Astrocyte (in vitro differentiated cells and primary cell): ENCODE measurements at regions not wholly inside any gene's neighbourhood (a gene's known extent, or its start where the extent isn't known, plus 50 kb on each side); places are given as distances from the start of the nearest gene placed in this dataset.

Experiments used
- DNase-seq: peaks from one replicate; pipeline ENCODE4 v3.0.0-alpha.2; 2010; ENCODE audit warnings: low read depth
- FAIRE-seq: peaks from 2 replicates; lab custom pipeline; 2011; peaks lifted over from hg19 to GRCh38; lab: Jason Lieb, UNC
- H2AFZ ChIP-seq: 2 replicates; pipeline ENCODE4 v1.6.0; 2012; ENCODE audit warnings: low read depth, low read length, inconsistent platforms
- H3K27ac ChIP-seq: 2 replicates; pipeline ENCODE4 v1.5.1; 2011; ENCODE audit warnings: low read depth, low read length, inconsistent platforms
- H3K27me3 ChIP-seq: 2 replicates; pipeline ENCODE4 v1.6.0; 2011; ENCODE audit warnings: low read length, inconsistent platforms; ENCODE audit not compliant: insufficient read depth
- H3K36me3 ChIP-seq: 2 replicates; pipeline ENCODE4 v1.5.1; 2011; ENCODE audit warnings: low read length, inconsistent platforms; ENCODE audit not compliant: insufficient read depth
- H3K4me1 ChIP-seq: 2 replicates; pipeline ENCODE4 v1.5.1; 2011; ENCODE audit warnings: low read length, inconsistent platforms; ENCODE audit not compliant: insufficient read depth
- H3K4me2 ChIP-seq: 2 replicates; pipeline ENCODE4 v1.6.0; 2012; ENCODE audit warnings: low read length, inconsistent platforms
- H3K4me3 ChIP-seq: 2 replicates; pipeline ENCODE4 v1.5.1; 2011; ENCODE audit warnings: low read depth, mild to moderate bottlenecking, low read length, inconsistent platforms; ENCODE audit not compliant: insufficient read depth
- H3K79me2 ChIP-seq: 2 replicates; pipeline ENCODE4 v1.6.0; 2012; ENCODE audit warnings: mild to moderate bottlenecking, low read length, inconsistent platforms; ENCODE audit not compliant: insufficient read depth
- H3K9ac ChIP-seq: 2 replicates; pipeline ENCODE4 v1.6.0; 2012; ENCODE audit warnings: mild to moderate bottlenecking, low read length, inconsistent platforms
- H3K9me3 ChIP-seq: 2 replicates; pipeline ENCODE4 v1.5.1; 2012; ENCODE audit warnings: low read depth, mild to moderate bottlenecking, low read length, inconsistent platforms; ENCODE audit not compliant: insufficient read depth
- H4K20me1 ChIP-seq: 2 replicates; pipeline ENCODE4 v1.6.0; 2012; ENCODE audit warnings: low read length, inconsistent platforms; ENCODE audit not compliant: insufficient read depth
- H3K27ac Mint-ChIP-seq: one replicate; pipeline ENCODE4 v1.8.0; 2021; ENCODE audit warnings: mild to moderate bottlenecking, mixed read lengths; ENCODE audit not compliant: unreplicated experiment
- H3K27me3 Mint-ChIP-seq: one replicate; pipeline ENCODE4 v1.8.0; 2021; ENCODE audit warnings: low read depth, mixed read lengths; ENCODE audit not compliant: unreplicated experiment
- H3K36me3 Mint-ChIP-seq: one replicate; pipeline ENCODE4 v1.8.0; 2021; ENCODE audit warnings: low read depth, mixed read lengths; ENCODE audit not compliant: unreplicated experiment
- H3K4me1 Mint-ChIP-seq: one replicate; pipeline ENCODE4 v1.8.0; 2021; ENCODE audit warnings: low read depth, mixed read lengths; ENCODE audit not compliant: unreplicated experiment
- H3K4me3 Mint-ChIP-seq: one replicate; pipeline ENCODE4 v1.8.0; 2021; ENCODE audit warnings: mild to moderate bottlenecking, moderate library complexity, mixed read lengths; ENCODE audit not compliant: unreplicated experiment
- H3K9me3 Mint-ChIP-seq: one replicate; pipeline ENCODE4 v1.8.0; 2021; ENCODE audit warnings: mild to moderate bottlenecking, mixed read lengths; ENCODE audit not compliant: unreplicated experiment
- EZH2 ChIP-seq: IDR thresholded peaks from 2 replicates; pipeline ENCODE4 v1.6.1; 2012; ENCODE audit warnings: mild to moderate bottlenecking, low read length, inconsistent platforms; ENCODE audit not compliant: insufficient read depth
- TF ChIP-seq, protein P1 (sequence below): IDR thresholded peaks from 2 replicates; pipeline ENCODE4 v1.5.1; 2011; ENCODE audit warnings: low read depth, mild to moderate bottlenecking, inconsistent platforms, low read length, moderate library complexity; ENCODE audit not compliant: insufficient read depth

DNA sequence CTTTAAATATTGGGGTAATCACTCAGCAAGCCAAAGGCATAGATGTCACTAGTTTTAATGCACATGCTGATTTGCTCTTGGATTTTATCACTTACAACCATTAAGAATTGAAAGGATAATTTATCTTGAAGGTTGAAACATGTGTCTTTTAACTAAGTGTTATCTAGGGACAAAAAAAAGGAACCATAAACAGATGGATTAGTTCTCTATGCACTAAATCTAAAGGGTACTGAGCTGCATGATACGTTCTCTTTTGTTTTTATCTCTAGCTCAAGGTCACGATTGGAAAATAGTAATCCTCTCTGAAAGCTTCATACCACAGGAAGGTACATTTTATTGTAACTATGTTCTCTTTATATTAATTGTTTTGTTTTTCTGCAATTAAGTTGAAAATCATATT, 1426.6 kb downstream of the GRIK2 start:
- no peak for FAIRE-seq
- TF ChIP-seq, protein P1, sequence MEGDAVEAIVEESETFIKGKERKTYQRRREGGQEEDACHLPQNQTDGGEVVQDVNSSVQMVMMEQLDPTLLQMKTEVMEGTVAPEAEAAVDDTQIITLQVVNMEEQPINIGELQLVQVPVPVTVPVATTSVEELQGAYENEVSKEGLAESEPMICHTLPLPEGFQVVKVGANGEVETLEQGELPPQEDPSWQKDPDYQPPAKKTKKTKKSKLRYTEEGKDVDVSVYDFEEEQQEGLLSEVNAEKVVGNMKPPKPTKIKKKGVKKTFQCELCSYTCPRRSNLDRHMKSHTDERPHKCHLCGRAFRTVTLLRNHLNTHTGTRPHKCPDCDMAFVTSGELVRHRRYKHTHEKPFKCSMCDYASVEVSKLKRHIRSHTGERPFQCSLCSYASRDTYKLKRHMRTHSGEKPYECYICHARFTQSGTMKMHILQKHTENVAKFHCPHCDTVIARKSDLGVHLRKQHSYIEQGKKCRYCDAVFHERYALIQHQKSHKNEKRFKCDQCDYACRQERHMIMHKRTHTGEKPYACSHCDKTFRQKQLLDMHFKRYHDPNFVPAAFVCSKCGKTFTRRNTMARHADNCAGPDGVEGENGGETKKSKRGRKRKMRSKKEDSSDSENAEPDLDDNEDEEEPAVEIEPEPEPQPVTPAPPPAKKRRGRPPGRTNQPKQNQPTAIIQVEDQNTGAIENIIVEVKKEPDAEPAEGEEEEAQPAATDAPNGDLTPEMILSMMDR: no peak
- no peak for TF ChIP-seq EZH2
- H3K27ac Mint-ChIP-seq: no peak overlapping the region

DNA sequence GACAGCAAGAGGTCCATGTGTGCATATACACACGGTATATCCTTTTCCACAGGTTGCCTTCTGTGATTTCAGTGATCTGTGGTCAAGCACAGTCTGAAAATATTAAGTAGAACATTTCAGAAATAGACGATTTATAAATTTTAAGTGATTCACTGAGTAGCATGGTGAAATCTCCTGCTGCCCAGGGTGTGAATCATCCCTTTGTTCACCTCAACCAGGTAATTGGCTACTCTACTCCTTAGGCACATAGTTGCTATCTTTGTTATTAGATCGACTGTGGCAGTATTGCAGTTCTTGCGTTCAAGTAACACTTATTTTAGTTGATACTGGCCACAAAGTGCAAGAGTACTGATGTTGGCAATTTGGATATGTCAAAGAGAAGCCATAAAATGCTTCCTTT, 1421.7 kb downstream of the GRIK2 start:
- no peak overlapping the region for H3K4me3 ChIP-seq
- no peaks in the 10 kb centered on the region for H3K79me2 ChIP-seq
- Mint-ChIP-seq H3K27ac (no peak overlapping the region), H3K4me3 (no peak overlapping the region), H3K9me3 (no peaks in the 10 kb centered on the region), H3K4me1 (no peaks in the 10 kb centered on the region), H3K27me3 (no peaks in the 10 kb centered on the region), H3K36me3 (no peaks in the 10 kb centered on the region)
- FAIRE-seq (no peak), DNase-seq (no peak)
- TF ChIP-seq EZH2: no peak
- TF ChIP-seq, protein P1: no peak
- no peak overlapping the region for H3K4me2 ChIP-seq
- no peaks in the 10 kb centered on the region for H3K36me3 ChIP-seq
- no peaks in the 10 kb centered on the region for H3K4me1 ChIP-seq
- no peak overlapping the region for H3K9ac ChIP-seq
- H4K20me1 ChIP-seq: no peaks in the 10 kb centered on the region
- no peak overlapping the region for H2AFZ ChIP-seq
- H3K9me3 ChIP-seq: no peaks in the 10 kb centered on the region
- no peak overlapping the region for H3K27ac ChIP-seq
- H3K27me3 ChIP-seq: no peaks in the 10 kb centered on the region

More for the DNA sequence above, 1426.6 kb downstream of the GRIK2 start:
- Histone ChIP-seq H3K36me3 (no peaks in the 10 kb centered on the region), H4K20me1 (no peaks in the 10 kb centered on the region), H3K9ac (no peak overlapping the region), H3K27ac (no peak overlapping the region), H3K79me2 (no peaks in the 10 kb centered on the region), H3K4me2 (no peak overlapping the region), H3K4me1 (no peaks in the 10 kb centered on the region), H3K27me3 (no peaks in the 10 kb centered on the region), H3K9me3 (no peaks in the 10 kb centered on the region), H2AFZ (no peak overlapping the region), H3K4me3 (no peak overlapping the region)
- no peaks in the 10 kb centered on the region for H3K36me3 Mint-ChIP-seq
- H3K9me3 Mint-ChIP-seq: no peaks in the 10 kb centered on the region
- DNase-seq: no peak
- no peak overlapping the region for H3K4me3 Mint-ChIP-seq
- H3K4me1 Mint-ChIP-seq: no peaks in the 10 kb centered on the region
- no peaks in the 10 kb centered on the region for H3K27me3 Mint-ChIP-seq

DNA sequence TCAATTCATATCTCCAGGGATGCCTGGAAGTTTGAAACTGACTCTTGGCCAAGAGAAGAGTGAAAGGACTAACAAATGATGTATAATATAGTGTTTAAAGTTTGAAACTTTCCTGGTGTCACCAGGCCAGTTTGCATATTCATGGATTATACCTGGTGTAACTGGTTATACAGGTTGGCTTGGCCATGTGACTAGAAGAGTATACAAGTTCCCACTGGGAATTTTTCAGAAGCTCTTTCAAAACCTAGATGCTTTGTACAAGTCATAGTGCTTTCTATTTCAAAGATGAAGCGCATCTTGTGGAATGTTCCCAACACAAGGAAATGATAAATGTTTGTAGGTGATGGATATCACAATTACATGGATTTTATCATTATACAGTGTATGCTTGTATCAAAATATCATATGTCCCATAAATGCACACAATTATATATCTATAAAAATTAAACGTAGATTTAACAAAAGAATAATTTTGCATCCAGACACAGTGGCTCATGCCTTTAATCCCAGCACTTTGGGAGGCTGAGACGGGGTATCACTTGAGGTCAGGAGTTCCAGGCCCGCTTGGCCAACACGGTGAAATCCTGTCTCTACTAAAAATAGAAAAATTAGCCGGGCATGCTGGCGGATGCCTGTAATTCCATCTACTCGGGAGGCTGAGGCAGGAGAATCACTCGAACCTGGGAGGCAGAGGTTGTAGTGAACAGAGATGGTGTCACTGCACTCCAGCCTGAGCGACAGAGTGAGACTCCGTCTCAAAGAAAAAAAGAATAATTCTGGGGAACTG, 1420.2 kb downstream of the GRIK2 start:
- Histone ChIP-seq H4K20me1 (no peaks in the 10 kb centered on the region), H3K9ac (no peak overlapping the region), H2AFZ (no peak overlapping the region), H3K9me3 (no peaks in the 10 kb centered on the region), H3K79me2 (no peaks in the 10 kb centered on the region), H3K4me3 (no peak overlapping the region), H3K27ac (no peak overlapping the region), H3K4me2 (no peak overlapping the region), H3K27me3 (no peaks in the 10 kb centered on the region), H3K36me3 (no peaks in the 10 kb centered on the region), H3K4me1 (no peaks in the 10 kb centered on the region)
- H3K4me3 Mint-ChIP-seq: no peak overlapping the region
- FAIRE-seq: no peak
- no peak for TF ChIP-seq EZH2
- H3K36me3 Mint-ChIP-seq: no peaks in the 10 kb centered on the region
- H3K27ac Mint-ChIP-seq: no peak overlapping the region
- no peak for DNase-seq
- H3K27me3 Mint-ChIP-seq: no peaks in the 10 kb centered on the region
- H3K4me1 Mint-ChIP-seq: no peaks in the 10 kb centered on the region
- H3K9me3 Mint-ChIP-seq: peaks cover 2% of the 10 kb centered on the region
